Kidney (tissue), 13 donors: ENCODE measurements at regions not wholly inside any gene's neighbourhood (a gene's known extent, or its start where the extent isn't known, plus 50 kb on each side); places are given as distances from the start of the nearest gene placed in this dataset.
A peak's percentile ranks its signal among the peaks of the same experiment; 100 is the strongest.

Experiments
- DNase-seq, 5 donors: peaks; one replicate each; pipeline ENCODE4 v3.0.0-alpha.2; 2013 to 2020
- FAIRE-seq: peaks from 2 replicates; lab custom pipeline; 2012; peaks lifted over from hg19 to GRCh38; lab: Jason Lieb, UNC
- H3K27ac ChIP-seq, 2 donors: one replicate each; pipeline ENCODE4 v1.7.0; 2013; ENCODE audit warnings: low read depth in 2 of 2, low read length in 2 of 2, inconsistent platforms in 1 of 2
- H3K27me3 ChIP-seq: one replicate; pipeline ENCODE4 v1.7.1; 2013; ENCODE audit warnings: low read length, inconsistent platforms; ENCODE audit not compliant: control insufficient read depth, insufficient read depth
- H3K36me3 ChIP-seq, 3 donors: one replicate each; pipeline versions ENCODE4 v1.7.0 to v1.7.1; 2013; ENCODE audit warnings: low read length in 3 of 3, control low read depth in 1 of 3, inconsistent platforms in 1 of 3; ENCODE audit not compliant: insufficient read depth in 3 of 3, control insufficient read depth in 2 of 3
- H3K4me1 ChIP-seq, 3 donors: one replicate each; pipeline versions ENCODE4 v1.7.0 to v1.7.1; 2013; ENCODE audit warnings: low read length in 3 of 3, inconsistent platforms in 1 of 3, low read depth in 1 of 3; ENCODE audit not compliant: control insufficient read depth in 2 of 3, insufficient read depth in 2 of 3
- H3K4me3 ChIP-seq, 3 donors: one replicate each; pipeline versions ENCODE4 v1.7.0 to v1.8.1; 2013; ENCODE audit warnings: low read length in 3 of 3, control low read depth in 1 of 3, inconsistent platforms in 1 of 3
- H3K9ac ChIP-seq, 3 donors: one replicate each; pipeline versions ENCODE4 v1.7.0 to v1.7.1; 2013; ENCODE audit warnings: low read length in 3 of 3, control low read depth in 1 of 3, inconsistent platforms in 1 of 3
- H3K9me3 ChIP-seq, 3 donors: one replicate each; pipeline versions ENCODE4 v1.7.0 to v1.7.1; 2013; ENCODE audit warnings: low read length in 3 of 3, control low read depth in 1 of 3, inconsistent platforms in 1 of 3; ENCODE audit not compliant: control insufficient read depth in 2 of 3, insufficient read depth in 1 of 3
- CTCF ChIP-seq: IDR thresholded peaks from 3 replicates; pipeline ENCODE4 v1.5.1; 2012; ENCODE audit warnings: mild to moderate bottlenecking, moderate library complexity, borderline replicate concordance; ENCODE audit not compliant: insufficient read depth; ENCODE audit errors: extremely low read depth
- intact Hi-C: fragments of 100-400 bp; cut with DNase I; formaldehyde crosslinking; loops from one replicate; pipeline ENCODE4 v1.11.1; 2022
- donor health status: control.
- donor health status: control.
- donor health status: control.
- donor health status: control.
- donor health status: control.
- donor health status: DM: yes; HTN: yes; CAD: no.
- donor health status: Normal renal cell carcinoma (clear cell type).

GRCh38 chr16:50996830-50997186 lies 154.3 kb downstream of the SALL1 start:
- H3K4me1 ChIP-seq = no peaks in the 10 kb centered on the region
- FAIRE-seq (no peak), DNase-seq (peak in 3 of 5 donors; percentile 14 to 50 (median 24))
- intact Hi-C loops = no loop called here
- H3K4me3 ChIP-seq = no peak overlapping the region
- no peak overlapping the region for H3K27ac ChIP-seq
- H3K9me3 ChIP-seq = no peaks in the 10 kb centered on the region
- H3K9ac ChIP-seq = no peak overlapping the region
- no peaks in the 10 kb centered on the region for H3K36me3 ChIP-seq
- no peak for TF ChIP-seq CTCF
- H3K27me3 ChIP-seq = no peaks in the 10 kb centered on the region

- Histone ChIP-seq H3K27me3 (no peaks in the 10 kb centered on the region), H3K9me3 (no peaks in the 10 kb centered on the region), H3K9ac (no peak overlapping the region), H3K4me3 (no peak overlapping the region), H3K36me3 (no peaks in the 10 kb centered on the region), H3K4me1 (no peaks in the 10 kb centered on the region), H3K27ac (no peak overlapping the region)
- TF ChIP-seq CTCF = no peak
- intact Hi-C loops = no loop called here
- DNase-seq = no peak
- FAIRE-seq = no peak
Measured at GRCh38 chr16:50996166-50996829, 154.8 kb downstream of the SALL1 start.

- intact Hi-C loops = no loop called here
- Histone ChIP-seq H3K36me3 (no peaks in the 10 kb centered on the region), H3K27ac (no peak overlapping the region), H3K27me3 (no peaks in the 10 kb centered on the region), H3K9ac (no peak overlapping the region), H3K4me1 (no peaks in the 10 kb centered on the region), H3K4me3 (no peak overlapping the region), H3K9me3 (no peaks in the 10 kb centered on the region)
- no peak for TF ChIP-seq CTCF
- DNase-seq (no peak), FAIRE-seq (no peak)
Measured at GRCh38 chr16:50994995-50995394, 156.1 kb downstream of the SALL1 start.

- H3K9ac ChIP-seq = no peak overlapping the region
- H3K27ac ChIP-seq = no peak overlapping the region
- no peak overlapping the region for H3K4me3 ChIP-seq
- intact Hi-C loops = no loop called here
- no peak for DNase-seq
- no peaks in the 10 kb centered on the region for H3K27me3 ChIP-seq
- TF ChIP-seq CTCF = no peak
- H3K9me3 ChIP-seq = no peaks in the 10 kb centered on the region
- FAIRE-seq = no peak
- H3K36me3 ChIP-seq = no peaks in the 10 kb centered on the region
- no peaks in the 10 kb centered on the region for H3K4me1 ChIP-seq
Measured at GRCh38 chr16:50992350-50993032, 158.6 kb downstream of the SALL1 start.
